Activated naive CD4-positive, alpha-beta T cell treated with anti-CD3 and anti-CD28 coated beads, Interleukin-2, amount 10 ng/mL, durations not matched to agents 7 days and 5 days (primary cell): ENCODE measurements at regions not wholly inside any gene's neighbourhood (a gene's known extent, or its start where the extent isn't known, plus 50 kb on each side); places are given as distances from the start of the nearest gene placed in this dataset.

ENCODE experiments used
- CTCF ChIA-PET: fragments of 350-600 bp; sonication (Branson Sonifier 250); formaldehyde crosslinking; loops from one replicate; lab custom pipeline; 2021; ENCODE audit warnings: antibody characterized with exemption; lab: Charles Lee
- DNase-seq: peaks from one replicate; pipeline ENCODE4 v3.0.0-alpha.2; 2020
- H3K27ac Mint-ChIP-seq: one replicate; pipeline ENCODE4 v1.8.0; 2021; ENCODE audit warnings: mild to moderate bottlenecking, moderate library complexity, mixed read lengths
- H3K27me3 Mint-ChIP-seq: one replicate; pipeline ENCODE4 v1.8.0; 2021; ENCODE audit warnings: mild to moderate bottlenecking, mixed read lengths
- H3K36me3 Mint-ChIP-seq: one replicate; pipeline ENCODE4 v1.8.0; 2021; ENCODE audit warnings: mixed read lengths
- H3K4me1 Mint-ChIP-seq: one replicate; pipeline ENCODE4 v1.8.0; 2021; ENCODE audit warnings: mixed read lengths
- H3K4me3 Mint-ChIP-seq: one replicate; pipeline ENCODE4 v1.8.0; 2021; ENCODE audit warnings: mild to moderate bottlenecking, moderate library complexity, mixed read lengths
- H3K9me3 Mint-ChIP-seq: one replicate; pipeline ENCODE4 v1.8.0; 2021; ENCODE audit warnings: mixed read lengths

- Mint-ChIP-seq H3K4me3 (no peak overlapping the region), H3K9me3 (no peaks in the 10 kb centered on the region), H3K27ac (no peak overlapping the region), H3K4me1 (no peaks in the 10 kb centered on the region), H3K36me3 (no peaks in the 10 kb centered on the region), H3K27me3 (peaks cover 4% of the 10 kb centered on the region)
- CTCF ChIA-PET: no interaction called here
- DNase-seq: no peak
These were observed 201.5 kb upstream of the RAB6C start for GRCh38 chr2:129777762-129778583.

GRCh38 chr2:129778584-129778877, 200.9 kb upstream of the RAB6C start:
- Mint-ChIP-seq H3K36me3 (no peaks in the 10 kb centered on the region), H3K4me3 (no peak overlapping the region), H3K4me1 (no peaks in the 10 kb centered on the region), H3K27me3 (peaks cover 4% of the 10 kb centered on the region), H3K27ac (no peak overlapping the region), H3K9me3 (no peaks in the 10 kb centered on the region)
- no peak for DNase-seq
- CTCF ChIA-PET: no interaction called here

GRCh38 chr2:129779783-129780182, 199.7 kb upstream of the RAB6C start:
- CTCF ChIA-PET: no interaction called here
- no peaks in the 10 kb centered on the region for H3K9me3 Mint-ChIP-seq
- no peaks in the 10 kb centered on the region for H3K4me1 Mint-ChIP-seq
- H3K27me3 Mint-ChIP-seq: peaks cover 4% of the 10 kb centered on the region
- no peak for DNase-seq
- no peak overlapping the region for H3K27ac Mint-ChIP-seq
- no peaks in the 10 kb centered on the region for H3K36me3 Mint-ChIP-seq
- no peak overlapping the region for H3K4me3 Mint-ChIP-seq

- Mint-ChIP-seq H3K27ac (no peak overlapping the region), H3K36me3 (no peaks in the 10 kb centered on the region), H3K27me3 (peaks cover 4% of the 10 kb centered on the region), H3K4me3 (no peak overlapping the region), H3K9me3 (no peaks in the 10 kb centered on the region), H3K4me1 (no peaks in the 10 kb centered on the region)
- CTCF ChIA-PET: no interaction called here
- DNase-seq: no peak
These were observed 198.9 kb upstream of the RAB6C start for GRCh38 chr2:129780316-129781270.

GRCh38 chr2:129781749-129782632, 197.5 kb upstream of the RAB6C start:
- no peaks in the 10 kb centered on the region for H3K9me3 Mint-ChIP-seq
- no peak overlapping the region for H3K27ac Mint-ChIP-seq
- CTCF ChIA-PET: no interaction called here
- no peaks in the 10 kb centered on the region for H3K36me3 Mint-ChIP-seq
- H3K4me3 Mint-ChIP-seq: no peak overlapping the region
- DNase-seq: no peak
- peaks cover 4% of the 10 kb centered on the region for H3K27me3 Mint-ChIP-seq
- no peaks in the 10 kb centered on the region for H3K4me1 Mint-ChIP-seq

- H3K36me3 Mint-ChIP-seq: no peaks in the 10 kb centered on the region
- DNase-seq: no peak
- no peak overlapping the region for H3K27ac Mint-ChIP-seq
- CTCF ChIA-PET: no interaction called here
- H3K4me1 Mint-ChIP-seq: no peaks in the 10 kb centered on the region
- H3K27me3 Mint-ChIP-seq: peaks cover 4% of the 10 kb centered on the region
- H3K4me3 Mint-ChIP-seq: no peak overlapping the region
- no peaks in the 10 kb centered on the region for H3K9me3 Mint-ChIP-seq
These were observed 196.9 kb upstream of the RAB6C start for GRCh38 chr2:129782633-129782990.

GRCh38 chr2:129784486-129784885, 195.0 kb upstream of the RAB6C start:
- Mint-ChIP-seq H3K27ac (no peak overlapping the region), H3K36me3 (no peaks in the 10 kb centered on the region), H3K27me3 (no peaks in the 10 kb centered on the region), H3K4me1 (no peaks in the 10 kb centered on the region), H3K9me3 (no peaks in the 10 kb centered on the region), H3K4me3 (no peak overlapping the region)
- no peak for DNase-seq
- CTCF ChIA-PET: no interaction called here

- Mint-ChIP-seq H3K9me3 (no peaks in the 10 kb centered on the region), H3K27ac (no peak overlapping the region)
These were observed 187.8 kb upstream of the RAB6C start for GRCh38 chr2:129791712-129792111.

GRCh38 chr2:129793431-129793902, 186.0 kb upstream of the RAB6C start:
- no peaks in the 10 kb centered on the region for H3K36me3 Mint-ChIP-seq
- H3K9me3 Mint-ChIP-seq: no peaks in the 10 kb centered on the region
- DNase-seq: no peak
- H3K4me1 Mint-ChIP-seq: no peaks in the 10 kb centered on the region
- H3K4me3 Mint-ChIP-seq: no peak overlapping the region
- CTCF ChIA-PET: no interaction called here
- no peak overlapping the region for H3K27ac Mint-ChIP-seq
- no peaks in the 10 kb centered on the region for H3K27me3 Mint-ChIP-seq

More at GRCh38 chr2:129791712-129792111, 187.8 kb upstream of the RAB6C start:
- no peaks in the 10 kb centered on the region for H3K36me3 Mint-ChIP-seq
- no peaks in the 10 kb centered on the region for H3K27me3 Mint-ChIP-seq
- DNase-seq: no peak
- CTCF ChIA-PET: no interaction called here
- no peaks in the 10 kb centered on the region for H3K4me1 Mint-ChIP-seq
- H3K4me3 Mint-ChIP-seq: no peak overlapping the region

- no peaks in the 10 kb centered on the region for H3K27me3 Mint-ChIP-seq
- CTCF ChIA-PET: no interaction called here
- no peaks in the 10 kb centered on the region for H3K9me3 Mint-ChIP-seq
- no peaks in the 10 kb centered on the region for H3K36me3 Mint-ChIP-seq
- H3K4me3 Mint-ChIP-seq: no peak overlapping the region
- no peaks in the 10 kb centered on the region for H3K4me1 Mint-ChIP-seq
- no peak overlapping the region for H3K27ac Mint-ChIP-seq
- no peak for DNase-seq
These were observed 185.3 kb upstream of the RAB6C start for GRCh38 chr2:129794116-129794515.

- no peak for DNase-seq
- Mint-ChIP-seq H3K4me1 (no peaks in the 10 kb centered on the region), H3K27ac (no peak overlapping the region), H3K27me3 (no peaks in the 10 kb centered on the region), H3K36me3 (no peaks in the 10 kb centered on the region), H3K9me3 (no peaks in the 10 kb centered on the region), H3K4me3 (no peak overlapping the region)
- CTCF ChIA-PET: no interaction called here
These were observed 184.9 kb upstream of the RAB6C start for GRCh38 chr2:129794540-129794939.

GRCh38 chr2:129796225-129796624, 183.2 kb upstream of the RAB6C start:
- no peaks in the 10 kb centered on the region for H3K27me3 Mint-ChIP-seq
- H3K27ac Mint-ChIP-seq: no peak overlapping the region
- H3K9me3 Mint-ChIP-seq: no peaks in the 10 kb centered on the region
- CTCF ChIA-PET: no interaction called here
- no peaks in the 10 kb centered on the region for H3K36me3 Mint-ChIP-seq
- no peak overlapping the region for H3K4me3 Mint-ChIP-seq
- no peaks in the 10 kb centered on the region for H3K4me1 Mint-ChIP-seq
- DNase-seq: no peak

- Mint-ChIP-seq H3K36me3 (no peaks in the 10 kb centered on the region), H3K27me3 (no peaks in the 10 kb centered on the region), H3K4me1 (no peaks in the 10 kb centered on the region), H3K4me3 (no peak overlapping the region), H3K27ac (no peak overlapping the region), H3K9me3 (no peaks in the 10 kb centered on the region)
- no peak for DNase-seq
- CTCF ChIA-PET: no interaction called here
These were observed 182.5 kb upstream of the RAB6C start for GRCh38 chr2:129796801-129797488.
